EH (cell line): ENCODE measurements at regions not wholly inside any gene's neighbourhood (a gene's known extent, or its start where the extent isn't known, plus 50 kb on each side); places are given as distances from the start of the nearest gene placed in this dataset.

Experiments used
- DNase-seq: peaks from one replicate; pipeline ENCODE4 v3.0.0-alpha.2; 2015; ENCODE audit warnings: low read depth

DNA sequence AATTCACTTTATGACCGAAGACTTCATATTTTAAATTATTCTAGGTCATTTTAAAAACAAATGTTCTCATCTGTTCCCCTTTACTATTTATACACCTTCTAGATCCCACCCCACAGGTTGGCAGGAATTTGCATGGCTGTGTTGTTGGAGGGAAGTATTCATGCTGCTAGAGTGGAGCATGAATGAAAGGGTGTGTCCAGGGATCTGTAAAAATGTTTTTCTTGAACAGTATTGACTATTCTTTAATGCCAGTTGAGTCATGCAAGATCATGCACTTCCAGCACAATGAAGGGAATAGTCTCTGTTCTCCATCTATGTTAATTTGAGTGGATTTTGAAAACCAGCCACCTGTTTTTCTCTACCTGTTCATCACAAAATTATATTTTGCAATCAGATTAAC is 52.0 kb upstream of the COL3A1 start:
- DNase-seq = no peak
